Esophagus squamous epithelium (tissue), 4 donors: ENCODE measurements at regions not wholly inside any gene's neighbourhood (a gene's known extent, or its start where the extent isn't known, plus 50 kb on each side); places are given as distances from the start of the nearest gene placed in this dataset.

Experiments
- POLR2A ChIP-seq, 4 donors: fragments of 450-650 bp; IDR thresholded peaks; one replicate each; pipeline ENCODE4 v1.6.1; 2017; ENCODE audit warnings: antibody characterized with exemption in 4 of 4, mild to moderate bottlenecking in 4 of 4, moderate library complexity in 3 of 4
- TF ChIP-seq, protein P1 (sequence below), 6 experiments: fragments of 450-650 bp in 4 of 6; fragments of 200-600 bp in 2 of 6; sonication (generic) in 2 of 6; IDR thresholded peaks; one replicate each; pipeline ENCODE4 v1.5.1; 2016 to 2019; ENCODE audit warnings: antibody characterized with exemption in 6 of 6, mild to moderate bottlenecking in 4 of 6, moderate library complexity in 4 of 6

DNA sequence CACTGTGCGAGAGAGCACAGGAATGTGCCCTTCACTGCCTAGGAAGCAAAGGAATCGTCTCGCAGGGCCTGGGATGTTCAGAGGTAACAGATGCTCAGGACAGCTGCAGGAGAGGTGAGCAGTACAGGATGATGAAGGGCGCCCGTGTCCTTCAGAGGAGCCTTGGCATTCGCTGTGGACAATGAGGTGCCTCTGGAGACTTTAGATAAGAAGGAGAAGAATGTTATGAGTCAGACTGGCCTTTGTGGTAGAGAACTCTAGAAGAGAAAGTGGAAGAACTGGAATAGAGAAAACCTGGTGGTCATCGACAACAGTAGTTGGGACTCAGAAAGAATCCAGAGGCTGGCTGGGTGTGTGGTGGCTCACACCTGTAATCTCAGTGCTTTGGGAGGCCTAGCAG, 64.4 kb upstream of the LEP start:
- TF ChIP-seq, protein P1, sequence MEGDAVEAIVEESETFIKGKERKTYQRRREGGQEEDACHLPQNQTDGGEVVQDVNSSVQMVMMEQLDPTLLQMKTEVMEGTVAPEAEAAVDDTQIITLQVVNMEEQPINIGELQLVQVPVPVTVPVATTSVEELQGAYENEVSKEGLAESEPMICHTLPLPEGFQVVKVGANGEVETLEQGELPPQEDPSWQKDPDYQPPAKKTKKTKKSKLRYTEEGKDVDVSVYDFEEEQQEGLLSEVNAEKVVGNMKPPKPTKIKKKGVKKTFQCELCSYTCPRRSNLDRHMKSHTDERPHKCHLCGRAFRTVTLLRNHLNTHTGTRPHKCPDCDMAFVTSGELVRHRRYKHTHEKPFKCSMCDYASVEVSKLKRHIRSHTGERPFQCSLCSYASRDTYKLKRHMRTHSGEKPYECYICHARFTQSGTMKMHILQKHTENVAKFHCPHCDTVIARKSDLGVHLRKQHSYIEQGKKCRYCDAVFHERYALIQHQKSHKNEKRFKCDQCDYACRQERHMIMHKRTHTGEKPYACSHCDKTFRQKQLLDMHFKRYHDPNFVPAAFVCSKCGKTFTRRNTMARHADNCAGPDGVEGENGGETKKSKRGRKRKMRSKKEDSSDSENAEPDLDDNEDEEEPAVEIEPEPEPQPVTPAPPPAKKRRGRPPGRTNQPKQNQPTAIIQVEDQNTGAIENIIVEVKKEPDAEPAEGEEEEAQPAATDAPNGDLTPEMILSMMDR (IDR thresholded peaks at IDR 0.05), result no peak
- no peak for TF ChIP-seq POLR2A (IDR thresholded peaks at IDR 0.05)
